ENCODE measurements at regions not wholly inside any gene's neighbourhood (a gene's known extent, or its start where the extent isn't known, plus 50 kb on each side); places are given as distances from the start of the nearest gene placed in this dataset.

GRCh38 chr9:121560921-121561320 is 61.3 kb upstream of the GGTA1 start:
- TF ChIP-seq POLR2A (IDR thresholded peaks at IDR 0.05) (no peak), EP300 (IDR thresholded peaks at IDR 0.05) (no peak), POLR2AphosphoS5 (IDR thresholded peaks at IDR 0.05) (no peak), CTCF (IDR thresholded peaks at IDR 0.05) (no peak)
- H3K4me3 ChIP-seq, result no peak overlapping the region
- H3K27ac ChIP-seq, result no peak overlapping the region
- no peaks in the 10 kb centered on the region for H3K36me3 ChIP-seq
- 94% methylated on average over 11 of the region's 11 CpGs for WGBS, 2 donors
- peaks cover 0 to 41% (median 32%) of the 10 kb centered on the region in 4 donors for H3K4me1 ChIP-seq
- no peaks in the 10 kb centered on the region for H3K27me3 ChIP-seq
- H3K9me3 ChIP-seq, result no peaks in the 10 kb centered on the region
- intact Hi-C loops (cut with DNase I), result no loop called here
- DNase-seq, result no peak

GRCh38 chr9:121561385-121562222 is 62.0 kb upstream of the GGTA1 start:
- TF ChIP-seq EP300 (IDR thresholded peaks at IDR 0.05), result no peak
- peak in 1 of 4 experiments; percentile 4 for TF ChIP-seq CTCF (IDR thresholded peaks at IDR 0.05)
- TF ChIP-seq POLR2AphosphoS5 (IDR thresholded peaks at IDR 0.05), result no peak
- TF ChIP-seq POLR2A (IDR thresholded peaks at IDR 0.05), result no peak
- no peaks in the 10 kb centered on the region for H3K36me3 ChIP-seq
- H3K27me3 ChIP-seq, result no peaks in the 10 kb centered on the region
- intact Hi-C loops (cut with DNase I), result no loop called here
- no peak for DNase-seq
- no peak overlapping the region for H3K27ac ChIP-seq
- H3K9me3 ChIP-seq, result no peaks in the 10 kb centered on the region
- no peak overlapping the region for H3K4me3 ChIP-seq
- WGBS, 2 donors, result 88 to 89% methylated on average over 7 of the region's 7 CpGs
- peaks cover 0 to 42% (median 33%) of the 10 kb centered on the region in 4 donors for H3K4me1 ChIP-seq

GRCh38 chr9:121562301-121562700 is 62.7 kb upstream of the GGTA1 start:
- WGBS, 2 donors, result 90 to 92% methylated on average over 6 of the region's 6 CpGs

GRCh38 chr9:121563425-121563824 is 63.8 kb upstream of the GGTA1 start:
- intact Hi-C loops (cut with DNase I), result no loop called here
- DNase-seq, result no peak
- Histone ChIP-seq H3K9me3 (no peaks in the 10 kb centered on the region), H3K4me1 (peaks cover 0 to 37% (median 29%) of the 10 kb centered on the region in 4 donors), H3K4me3 (no peak overlapping the region), H3K27me3 (no peaks in the 10 kb centered on the region), H3K36me3 (no peaks in the 10 kb centered on the region), H3K27ac (no peak overlapping the region)
- no peak for TF ChIP-seq POLR2A (IDR thresholded peaks at IDR 0.05)
- TF ChIP-seq EP300 (IDR thresholded peaks at IDR 0.05), result no peak
- no peak for TF ChIP-seq CTCF (IDR thresholded peaks at IDR 0.05)
- TF ChIP-seq POLR2AphosphoS5 (IDR thresholded peaks at IDR 0.05), result no peak
- WGBS, 2 donors, result 96 to 97% methylated on average over 8 of the region's 8 CpGs

More at GRCh38 chr9:121562301-121562700, 62.7 kb upstream of the GGTA1 start:
- Histone ChIP-seq H3K36me3 (no peaks in the 10 kb centered on the region), H3K4me3 (no peak overlapping the region), H3K27me3 (no peaks in the 10 kb centered on the region), H3K9me3 (no peaks in the 10 kb centered on the region), H3K27ac (no peak overlapping the region), H3K4me1 (peaks cover 0 to 37% (median 31%) of the 10 kb centered on the region in 4 donors)
- intact Hi-C loops (cut with DNase I), result no loop called here
- no peak for DNase-seq
- no peak for TF ChIP-seq POLR2A (IDR thresholded peaks at IDR 0.05)
- TF ChIP-seq CTCF (IDR thresholded peaks at IDR 0.05), result no peak
- no peak for TF ChIP-seq POLR2AphosphoS5 (IDR thresholded peaks at IDR 0.05)
- no peak for TF ChIP-seq EP300 (IDR thresholded peaks at IDR 0.05)

All from sigmoid colon (tissue), 6 donors.